Lung (tissue), 11 donors: ENCODE measurements at regions not wholly inside any gene's neighbourhood (a gene's known extent, or its start where the extent isn't known, plus 50 kb on each side); places are given as distances from the start of the nearest gene placed in this dataset.

Experiments used
- ATAC-seq: fragments of 200-7000 bp; cut with Tn5 transposase; one replicate; pipeline ENCODE4 v1.9.1; 2020; ENCODE audit warnings: moderate number of reproducible peaks; ENCODE audit not compliant: insufficient read depth, low FRiP score
- DNase-seq, 3 donors: peaks; one replicate each; pipeline ENCODE4 v3.0.0-alpha.2; 2013 to 2017
- H3K27ac ChIP-seq, 2 donors: one replicate each; pipeline ENCODE4 v1.5.1; 2013; ENCODE audit warnings: mild to moderate bottlenecking in 2 of 2, moderate library complexity in 2 of 2, control low read depth in 1 of 2, inconsistent platforms in 1 of 2, low read depth in 1 of 2, low read length in 1 of 2
- H3K27me3 ChIP-seq, 3 donors: one replicate each; pipeline ENCODE4 v1.5.1; 2013; ENCODE audit warnings: low read length in 2 of 3; ENCODE audit not compliant: control insufficient read depth in 3 of 3, insufficient read depth in 3 of 3
- H3K36me3 ChIP-seq, 4 donors: one replicate each; pipeline ENCODE4 v1.5.1; 2013; ENCODE audit warnings: low read length in 4 of 4, mild to moderate bottlenecking in 1 of 4, moderate library complexity in 1 of 4; ENCODE audit not compliant: control insufficient read depth in 4 of 4, insufficient read depth in 4 of 4
- H3K4me1 ChIP-seq, 5 donors: one replicate each; pipeline ENCODE4 v1.5.1; 2013; ENCODE audit warnings: low read length in 5 of 5, mild to moderate bottlenecking in 2 of 5, moderate library complexity in 1 of 5; ENCODE audit not compliant: control insufficient read depth in 5 of 5, insufficient read depth in 5 of 5
- H3K4me3 ChIP-seq: one replicate; pipeline ENCODE4 v1.5.1; 2013; ENCODE audit warnings: mild to moderate bottlenecking, control low read depth, moderate library complexity
- H3K9ac ChIP-seq, 2 donors: one replicate each; pipeline ENCODE4 v1.5.1; 2013; ENCODE audit warnings: low read length in 2 of 2, control low read depth in 1 of 2; ENCODE audit not compliant: insufficient read depth in 1 of 2
- H3K9me3 ChIP-seq, 4 donors: one replicate each; pipeline ENCODE4 v1.5.1; 2013; ENCODE audit warnings: low read length in 3 of 4, mild to moderate bottlenecking in 1 of 4, moderate library complexity in 1 of 4; ENCODE audit not compliant: control insufficient read depth in 4 of 4, insufficient read depth in 3 of 4
- CTCF ChIP-seq: IDR thresholded peaks from 2 replicates; pipeline ENCODE4 v1.5.1; 2012; ENCODE audit warnings: mild to moderate bottlenecking; ENCODE audit errors: control extremely low read depth, extremely low read depth
- WGBS, 2 donors: extraction: QIAGEN DNeasy Blood & Tissue Kit; methylation state at CpG; one replicate each; pipeline ENCODE4 v1.1.7; 2013; 5-methylcytosine and 5-hydroxymethylcytosine counted together
- donor health status: control.
- donor health status: control.
- donor health status: Bipolar disorder and iron deficiency.
- donor health status: healthy.
- donor health status: DM: yes; HTN: yes; CAD: no.

GRCh38 chr3:127404221-127405009 is 116.6 kb upstream of the PRR20G start:
- no peak for TF ChIP-seq CTCF
- WGBS, 2 donors = 41 to 61% methylated on average over 8 of the region's 8 CpGs
- H3K27me3 ChIP-seq = no peaks in the 10 kb centered on the region

GRCh38 chr3:127403795-127404194 is 115.9 kb upstream of the PRR20G start:
- peaks cover 0 to 9% (median 0%) of the 10 kb centered on the region in 5 donors for H3K4me1 ChIP-seq
- ATAC-seq (no peak), DNase-seq (no peak)
- H3K36me3 ChIP-seq = no peaks in the 10 kb centered on the region
- 88 to 96% methylated on average over 2 of the region's 2 CpGs for WGBS, 2 donors
- H3K9ac ChIP-seq = no peak overlapping the region
- no peak overlapping the region for H3K4me3 ChIP-seq
- no peak overlapping the region for H3K27ac ChIP-seq
- no peaks in the 10 kb centered on the region for H3K27me3 ChIP-seq
- no peaks in the 10 kb centered on the region for H3K9me3 ChIP-seq
- no peak for TF ChIP-seq CTCF

More at GRCh38 chr3:127404221-127405009, 116.6 kb upstream of the PRR20G start:
- no peak for DNase-seq
- peaks cover 0 to 9% (median 0%) of the 10 kb centered on the region in 5 donors for H3K4me1 ChIP-seq
- H3K36me3 ChIP-seq = no peaks in the 10 kb centered on the region
- peak; percentile 4 for ATAC-seq
- H3K9ac ChIP-seq = no peak overlapping the region
- H3K4me3 ChIP-seq = no peak overlapping the region
- H3K27ac ChIP-seq = peak overlapping the region in 1 of 2 donors; percentile 18
- no peaks in the 10 kb centered on the region for H3K9me3 ChIP-seq

GRCh38 chr3:127399154-127399553 is 111.3 kb upstream of the PRR20G start:
- H3K27ac ChIP-seq = no peak overlapping the region
- no peak overlapping the region for H3K9ac ChIP-seq
- DNase-seq = no peak
- H3K4me3 ChIP-seq = no peak overlapping the region
- H3K4me1 ChIP-seq = peaks cover 0 to 2% (median 0%) of the 10 kb centered on the region in 5 donors
- ATAC-seq = no peak
- H3K27me3 ChIP-seq = peaks cover 0 to 3% (median 0%) of the 10 kb centered on the region in 3 donors
- no peaks in the 10 kb centered on the region for H3K36me3 ChIP-seq
- TF ChIP-seq CTCF = no peak
- peaks cover 0 to under 1% (median 0%) of the 10 kb centered on the region in 4 donors for H3K9me3 ChIP-seq
